ENCODE measurements at regions not wholly inside any gene's neighbourhood (a gene's known extent, or its start where the extent isn't known, plus 50 kb on each side); places are given as distances from the start of the nearest gene placed in this dataset.

DNA sequence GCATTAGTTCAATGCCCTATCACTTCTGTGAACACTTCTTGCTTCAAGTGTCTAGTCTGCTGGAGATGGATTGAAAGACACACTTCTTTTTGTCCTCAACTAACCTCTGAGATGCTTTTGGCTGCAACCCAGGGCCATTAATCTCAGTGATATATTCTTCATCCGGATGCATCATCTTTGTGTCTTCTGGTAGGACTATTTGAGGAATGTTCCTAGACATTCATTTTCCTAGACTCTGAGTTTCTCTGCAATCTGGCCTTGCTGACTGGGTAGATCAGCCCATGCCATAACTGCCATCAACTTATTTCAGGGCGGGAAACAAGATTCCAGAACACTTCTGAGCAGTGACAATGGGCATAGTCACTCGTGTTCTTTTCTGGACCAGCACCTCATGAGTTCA is 329.4 kb downstream of the PDGFC start:
- no peak for DNase-seq

DNA sequence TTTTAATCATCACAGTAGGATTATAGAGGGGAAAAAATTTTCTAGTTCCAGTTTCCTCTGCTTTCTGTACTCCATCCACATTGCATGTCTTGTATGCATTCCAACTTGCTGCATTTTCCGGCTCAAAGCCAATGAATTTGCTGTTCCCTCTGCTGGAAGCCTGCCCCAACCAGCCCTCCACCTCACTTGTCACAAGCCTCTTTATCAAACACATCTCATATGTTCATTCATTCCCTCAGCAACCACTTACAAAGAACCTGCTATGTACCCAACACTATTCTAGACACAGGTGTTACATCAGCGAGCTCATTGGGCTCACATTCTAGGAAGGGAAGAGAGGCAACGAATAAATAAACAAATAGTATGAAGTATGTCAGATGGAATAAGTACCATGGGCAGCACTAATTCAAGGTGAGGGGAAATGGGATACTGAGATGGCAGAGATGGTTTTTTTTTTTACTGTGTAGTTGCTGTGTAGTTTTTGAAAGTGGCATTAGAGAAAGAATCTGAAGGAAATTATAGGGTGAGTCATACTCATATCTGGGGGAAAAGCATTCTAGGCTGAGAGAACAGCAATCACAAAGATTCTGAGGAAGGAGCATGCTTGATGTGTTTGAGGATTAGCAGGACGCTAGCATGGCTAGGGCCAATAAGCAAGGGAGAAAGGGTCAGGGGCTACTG is 332.5 kb downstream of the PDGFC start:
- no peak for DNase-seq

GRCh38 chr4:156638334-156638733 is 333.3 kb downstream of the PDGFC start:
- no peak for DNase-seq

DNA sequence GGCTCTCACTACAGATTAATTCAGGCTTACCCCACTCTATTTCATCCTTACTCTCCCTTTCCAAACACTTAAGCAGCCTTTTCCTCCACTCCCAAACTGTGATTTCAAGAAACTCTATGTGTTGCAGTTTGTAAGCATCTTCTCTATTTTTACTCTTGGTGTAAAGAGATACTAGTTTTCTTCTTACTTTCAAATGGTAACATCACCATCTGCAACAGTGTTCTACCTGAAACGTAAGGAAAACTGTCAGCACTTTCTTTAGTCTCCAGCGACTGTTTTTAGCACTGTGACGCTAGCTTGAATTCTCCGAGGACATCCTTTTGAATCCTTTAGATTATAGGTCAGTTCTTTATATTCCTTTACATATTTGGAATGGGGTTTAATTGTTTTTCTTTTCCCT is 335.2 kb downstream of the PDGFC start:
- DNase-seq: no peak

GRCh38 chr4:156635051-156635450 is 336.5 kb downstream of the PDGFC start:
- DNase-seq: no peak

GRCh38 chr4:156634612-156635011 is 337.0 kb downstream of the PDGFC start:
- no peak for DNase-seq

DNA sequence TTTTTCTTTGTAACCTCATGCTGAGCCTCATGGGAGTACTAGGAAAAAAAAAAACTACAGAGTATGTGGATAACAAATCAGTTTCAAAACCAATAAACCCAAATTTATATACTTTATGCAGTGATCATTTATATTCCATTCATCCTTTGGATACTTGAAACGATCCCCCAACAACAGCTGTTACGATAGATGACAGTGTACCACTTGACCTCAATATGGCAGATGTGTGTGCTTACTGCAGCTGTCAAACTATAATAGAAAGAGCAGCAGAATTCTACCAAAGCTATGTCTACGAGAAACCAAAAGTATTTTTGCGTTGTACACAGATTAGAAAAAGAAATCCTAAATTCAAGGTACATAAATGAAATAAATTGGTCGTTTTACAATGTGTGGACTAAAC is 337.8 kb downstream of the PDGFC start:
- DNase-seq: no peak

DNA sequence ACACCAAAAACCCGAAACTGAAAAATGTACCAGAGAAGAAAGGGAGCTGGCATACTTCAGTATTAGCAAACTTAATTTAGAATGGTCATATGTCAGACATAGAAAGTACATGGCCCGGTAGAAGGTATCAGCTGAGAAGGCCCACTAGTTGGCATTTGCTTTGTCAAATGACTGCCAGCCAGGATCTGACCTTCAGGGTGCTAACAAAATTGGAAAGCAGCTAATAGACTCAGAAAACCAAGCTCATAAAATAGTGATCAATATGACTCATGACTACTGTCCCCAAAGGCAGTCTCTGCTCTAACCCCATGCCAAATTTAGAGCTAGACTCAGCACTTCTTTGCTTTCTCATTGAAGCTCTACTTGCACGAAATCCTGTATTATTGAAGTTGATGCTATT is 342.7 kb downstream of the PDGFC start:
- no peak for DNase-seq

GRCh38 chr4:156623376-156623775 is 348.2 kb downstream of the PDGFC start:
- no peak for DNase-seq

DNA sequence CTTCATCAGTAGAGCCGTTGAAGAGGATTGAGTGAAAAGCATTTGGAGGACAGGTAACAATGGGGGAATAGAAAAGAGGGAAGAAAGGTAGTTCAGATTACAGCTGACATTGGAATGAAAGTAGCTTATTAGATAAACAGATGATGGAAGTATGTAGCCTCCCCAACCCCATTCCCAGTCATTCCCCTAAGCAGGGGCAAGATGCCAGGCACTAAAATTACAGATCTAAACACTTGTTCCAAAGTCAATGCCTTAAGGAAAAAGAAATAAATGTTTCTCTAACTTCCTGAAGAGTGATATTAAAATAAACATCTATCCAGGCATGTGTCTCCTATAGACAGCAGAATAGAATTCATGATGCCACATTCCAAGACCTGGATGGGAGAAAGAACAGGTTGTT is 350.8 kb downstream of the PDGFC start:
- no peak for DNase-seq

GRCh38 chr4:156619154-156619934 is 352.3 kb downstream of the PDGFC start:
- DNase-seq: no peak

DNA sequence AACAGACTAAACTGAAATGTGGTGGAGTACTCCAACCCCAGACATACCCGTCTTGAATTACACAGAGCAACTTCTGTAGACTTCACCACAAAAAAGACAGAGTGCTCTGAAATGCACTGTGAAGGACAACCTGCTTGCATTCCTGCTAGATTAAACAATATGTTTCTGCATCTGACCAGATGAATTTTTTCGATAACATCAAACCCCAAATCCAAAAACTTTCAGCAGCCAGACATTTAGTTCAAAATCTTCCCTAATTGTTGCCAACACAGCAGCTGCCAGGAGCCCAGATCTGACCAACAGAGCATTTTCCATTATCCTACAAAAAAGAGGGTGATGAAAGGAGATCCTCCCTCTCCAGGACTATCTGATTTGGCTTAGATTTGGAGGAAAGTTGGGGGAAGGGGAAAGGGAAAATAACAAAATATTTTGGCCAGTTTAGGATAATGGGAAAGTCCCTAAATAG is 356.5 kb downstream of the PDGFC start:
- no peak for DNase-seq

DNA sequence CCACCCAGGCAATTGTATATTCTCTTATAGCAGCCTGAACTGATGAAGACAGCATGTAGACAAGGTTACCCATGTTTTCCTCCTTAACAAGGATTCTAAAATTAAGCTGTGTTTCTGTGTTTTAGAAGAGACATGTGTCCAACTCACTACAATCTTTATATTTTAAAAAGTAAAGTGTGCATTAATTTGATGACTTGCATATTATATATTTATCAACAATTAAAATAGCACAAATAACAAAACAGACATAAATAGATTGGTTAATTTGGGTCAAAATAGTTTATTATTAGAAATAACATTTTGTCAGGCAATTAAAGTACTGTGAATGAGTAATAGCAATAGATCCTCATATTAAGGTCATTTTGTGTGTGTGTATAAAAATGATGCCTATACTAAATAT is 357.1 kb downstream of the PDGFC start:
- DNase-seq: no peak

DNA sequence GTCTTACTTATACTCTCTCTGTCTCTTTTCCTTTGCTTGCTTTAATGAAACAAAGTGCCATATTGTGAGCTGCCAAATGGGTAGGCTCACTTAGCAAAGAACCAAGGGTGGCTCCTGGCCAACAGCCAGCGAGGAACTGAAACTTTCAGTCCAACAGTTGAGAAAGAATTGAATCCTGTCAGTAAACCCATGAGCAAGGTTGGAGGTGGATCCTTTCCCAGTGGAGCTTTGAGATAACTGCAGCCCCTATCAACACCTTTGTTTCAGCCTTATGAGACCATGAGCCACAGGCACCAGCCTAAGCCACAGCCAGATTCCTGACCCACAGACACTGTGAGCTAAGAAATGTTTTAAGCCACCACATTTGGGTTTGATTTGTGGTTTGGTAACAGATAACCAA is 362.2 kb downstream of the PDGFC start:
- no peak for DNase-seq

- DNase-seq: no peak
Observed at GRCh38 chr4:156608651-156609050, 362.9 kb downstream of the PDGFC start.

DNA sequence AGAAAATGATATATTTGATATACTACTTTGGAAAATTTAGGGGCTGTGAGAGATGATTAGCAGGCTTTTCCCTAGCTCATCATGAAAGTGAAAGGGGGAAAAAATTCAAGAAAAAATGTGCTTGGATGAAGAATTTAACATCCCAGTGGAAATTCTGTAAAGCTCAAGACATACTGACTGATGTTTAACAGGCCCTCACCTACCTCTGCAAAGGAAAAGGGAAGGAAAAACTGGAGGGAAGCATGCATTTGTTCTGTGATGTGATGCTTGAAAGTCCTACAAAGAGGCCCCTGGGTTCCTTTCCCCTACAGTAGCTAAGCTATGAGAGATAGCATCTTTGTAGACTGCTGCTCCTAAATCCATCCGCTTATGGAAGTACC is 364.1 kb downstream of the PDGFC start:
- no peak for DNase-seq

DNA sequence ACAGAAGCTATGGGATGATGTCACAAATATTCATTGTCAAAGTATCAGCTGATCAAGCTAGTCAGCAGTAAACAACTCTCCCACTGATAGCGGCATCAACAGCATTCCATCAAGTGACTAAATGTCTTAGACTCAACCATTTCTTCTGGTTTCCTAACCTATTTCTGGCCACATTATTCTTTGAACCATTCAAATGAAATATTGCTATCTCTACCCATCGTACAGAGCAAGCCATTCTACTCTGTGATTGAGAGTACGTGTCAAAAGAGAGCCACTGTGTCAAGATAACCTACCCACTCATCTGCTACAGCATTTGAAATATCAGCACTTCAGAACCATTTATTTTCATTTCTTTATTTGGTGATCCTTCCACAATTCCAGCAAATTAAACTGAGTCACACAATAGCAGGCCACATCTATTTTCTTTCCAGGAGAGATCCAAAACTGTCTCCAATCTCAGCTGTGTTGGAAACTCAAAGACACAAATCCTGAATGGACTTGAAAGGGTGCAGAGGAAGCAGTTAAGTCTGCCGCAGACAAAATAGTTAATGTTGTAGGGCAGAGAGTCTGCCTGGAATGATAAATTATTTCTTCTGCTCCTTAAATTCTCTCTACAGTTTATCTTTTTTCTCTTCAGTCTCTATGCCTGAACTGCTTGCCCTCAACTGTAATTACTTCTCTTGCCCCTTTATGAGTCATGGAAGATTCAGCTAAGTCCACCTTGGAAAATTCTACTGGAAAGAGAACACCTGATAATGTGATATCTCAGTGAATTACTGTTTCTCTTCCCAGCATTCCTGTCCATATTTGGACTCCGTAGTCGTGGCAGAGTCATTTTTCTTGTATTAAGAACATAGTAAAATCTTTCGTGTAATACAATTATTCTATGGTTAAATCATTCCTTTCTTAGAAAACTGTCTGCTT is 364.8 kb downstream of the PDGFC start:
- no peak for DNase-seq

DNA sequence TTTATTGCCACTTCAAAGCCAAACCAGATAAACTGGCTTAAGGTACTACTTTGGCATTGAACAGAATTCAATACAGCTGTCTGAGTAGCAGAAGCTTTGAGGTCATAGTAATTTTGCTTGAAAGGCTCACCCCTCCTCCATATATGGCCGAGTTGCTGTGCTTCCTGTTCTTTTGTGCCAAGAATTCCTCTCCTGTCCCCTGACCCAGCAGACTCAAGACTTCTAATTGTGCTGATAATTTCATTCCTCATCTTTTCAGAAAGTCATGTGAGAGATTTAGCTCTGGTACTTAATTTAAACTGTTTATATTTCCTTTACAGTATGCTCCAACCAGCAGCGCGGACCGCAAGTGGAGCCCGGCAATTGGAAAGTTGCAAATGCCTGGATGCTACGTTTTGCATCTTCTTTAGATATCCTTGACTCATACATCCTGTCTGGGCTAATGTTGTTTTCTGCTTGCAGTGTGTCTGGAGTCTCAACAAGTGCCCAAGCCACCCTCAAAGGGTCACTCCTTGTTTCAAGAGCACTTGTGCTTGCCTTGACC is 373.4 kb downstream of the PDGFC start:
- no peak for DNase-seq

GRCh38 chr4:156596706-156597329 is 374.8 kb downstream of the PDGFC start:
- no peak for DNase-seq

DNA sequence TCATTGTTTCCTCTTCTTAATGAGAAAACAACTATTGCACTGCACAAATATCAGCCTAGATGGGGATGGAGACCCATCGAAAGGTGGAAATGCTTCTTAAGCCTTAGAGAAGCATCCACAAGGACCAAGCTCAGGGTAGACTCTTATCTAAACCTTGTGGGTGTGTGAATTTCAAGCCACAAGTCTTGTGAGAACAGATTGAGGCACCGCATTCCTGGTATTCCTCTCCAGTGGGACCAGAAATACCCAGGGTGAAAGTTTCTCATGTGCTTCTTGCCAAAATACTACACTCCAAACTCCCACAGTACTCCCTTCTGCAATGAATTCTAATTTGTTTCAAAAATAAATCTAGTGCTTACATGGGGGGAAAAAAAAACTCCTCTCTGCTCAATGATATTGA is 375.6 kb downstream of the PDGFC start:
- DNase-seq: no peak

- no peak for DNase-seq
Observed at GRCh38 chr4:156595041-156595440, 376.6 kb downstream of the PDGFC start.

DNA sequence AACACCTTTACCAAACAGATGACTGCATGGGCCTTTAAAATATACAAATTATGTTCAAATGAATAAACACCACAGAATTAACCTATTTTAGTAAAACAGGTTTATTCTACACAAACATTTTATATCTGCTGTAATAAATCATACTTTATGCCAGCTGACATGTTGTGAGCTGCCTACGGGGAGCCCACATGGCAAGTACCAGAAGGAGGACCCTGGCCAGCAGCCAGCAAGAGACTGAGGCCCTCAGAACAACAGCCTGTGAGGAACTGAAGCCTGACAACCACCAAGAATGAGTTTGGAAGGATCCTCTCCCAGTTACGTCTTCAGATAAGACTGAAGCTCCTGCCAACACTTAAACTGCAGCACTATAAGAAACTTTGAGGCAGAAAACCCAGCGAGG is 377.0 kb downstream of the PDGFC start:
- no peak for DNase-seq

DNA sequence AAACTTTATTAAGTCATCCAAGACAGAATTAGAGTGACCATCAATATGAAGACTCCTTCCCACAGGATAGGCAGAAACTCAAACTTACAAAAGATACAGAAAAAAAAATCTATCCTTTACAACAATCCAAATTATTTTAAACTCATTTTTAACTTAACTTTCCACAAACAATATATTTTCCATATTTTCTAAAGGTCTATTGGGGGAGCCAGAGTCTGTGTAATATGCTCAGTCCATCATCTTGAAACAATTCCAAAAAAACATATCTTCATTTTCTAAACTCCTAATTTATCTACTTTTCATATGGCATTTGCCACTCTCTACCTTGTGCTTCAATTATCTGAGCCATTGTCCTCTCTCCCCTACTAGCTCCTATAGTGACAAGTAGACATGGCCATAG is 378.1 kb downstream of the PDGFC start:
- DNase-seq: no peak
